NCI-H2227 (cell line): ENCODE measurements at regions not wholly inside any gene's neighbourhood (a gene's known extent, or its start where the extent isn't known, plus 50 kb on each side); places are given as distances from the start of the nearest gene placed in this dataset.

ENCODE experiments used
- DNase-seq: peaks from one replicate; lab custom pipeline; 2025; ENCODE audit not compliant: unreplicated experiment; lab: John Stamatoyannopoulos, UW

DNA sequence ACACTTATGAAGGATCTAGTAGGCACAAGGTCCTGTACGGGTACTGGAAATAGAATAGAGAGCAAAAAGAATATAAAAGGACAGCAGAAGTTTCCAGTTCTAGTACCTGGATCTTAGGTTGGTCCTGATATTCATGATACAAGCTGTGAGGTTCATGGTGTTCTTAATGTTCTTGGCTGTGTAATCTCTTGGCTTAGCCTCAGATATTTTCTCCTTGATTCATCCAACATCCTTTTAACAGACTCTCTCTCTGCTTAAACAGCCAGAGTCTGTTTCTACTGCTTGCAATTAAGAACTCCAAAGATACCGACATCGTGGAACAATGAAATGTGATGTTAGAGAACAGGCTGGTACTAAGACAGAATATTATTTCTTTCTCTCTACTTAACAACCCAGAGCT lies 49.9 kb downstream of the CNTN3 start:
- DNase-seq: no peak

- no peak for DNase-seq
Observed at GRCh38 chr3:74562558-74563269, 51.7 kb downstream of the CNTN3 start.

GRCh38 chr3:74561881-74562280 lies 52.6 kb downstream of the CNTN3 start:
- no peak for DNase-seq

DNA sequence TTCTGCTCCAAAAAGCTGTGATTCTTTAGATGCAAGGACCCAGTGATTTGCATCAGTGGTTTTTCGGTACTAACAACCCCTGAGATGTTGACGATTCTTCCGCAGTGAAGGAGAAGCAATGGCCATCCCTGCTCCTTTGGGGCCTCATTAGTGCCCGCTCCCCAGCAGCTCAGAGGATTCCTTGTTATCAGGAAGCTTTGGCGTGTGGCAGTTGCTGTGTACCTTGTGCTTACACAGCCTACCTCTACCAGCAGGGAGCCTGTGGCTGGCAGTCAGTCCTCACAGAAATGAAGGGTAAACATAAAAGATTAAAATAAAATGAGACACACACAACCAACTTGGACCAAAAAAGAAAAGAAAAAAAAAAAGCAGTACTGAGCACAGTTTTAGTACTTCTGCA lies 55.2 kb downstream of the CNTN3 start:
- DNase-seq: no peak

- no peak for DNase-seq
Observed at GRCh38 chr3:74550686-74551085, 63.8 kb downstream of the CNTN3 start.

DNA sequence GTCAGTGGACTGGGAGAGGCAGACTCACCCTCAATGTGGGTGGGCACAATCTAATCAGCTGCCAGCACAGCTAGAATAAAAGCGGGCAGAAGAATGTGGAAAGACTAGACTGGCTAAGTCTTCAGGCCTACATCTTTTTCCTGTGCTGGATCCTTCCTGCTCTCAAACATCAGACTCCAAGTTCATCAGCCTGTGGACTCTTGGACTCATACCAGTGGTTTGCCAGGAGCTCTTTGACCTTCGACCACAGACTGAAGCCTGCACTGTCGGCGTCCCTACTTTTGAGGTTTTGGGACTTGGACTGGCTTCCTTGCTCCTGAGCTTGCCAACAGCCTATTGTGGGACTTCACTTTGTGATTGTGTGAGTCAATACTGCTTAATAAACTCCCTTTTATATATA lies 68.0 kb downstream of the CNTN3 start:
- DNase-seq: no peak

GRCh38 chr3:74542441-74542840 lies 72.0 kb downstream of the CNTN3 start:
- no peak for DNase-seq

DNA sequence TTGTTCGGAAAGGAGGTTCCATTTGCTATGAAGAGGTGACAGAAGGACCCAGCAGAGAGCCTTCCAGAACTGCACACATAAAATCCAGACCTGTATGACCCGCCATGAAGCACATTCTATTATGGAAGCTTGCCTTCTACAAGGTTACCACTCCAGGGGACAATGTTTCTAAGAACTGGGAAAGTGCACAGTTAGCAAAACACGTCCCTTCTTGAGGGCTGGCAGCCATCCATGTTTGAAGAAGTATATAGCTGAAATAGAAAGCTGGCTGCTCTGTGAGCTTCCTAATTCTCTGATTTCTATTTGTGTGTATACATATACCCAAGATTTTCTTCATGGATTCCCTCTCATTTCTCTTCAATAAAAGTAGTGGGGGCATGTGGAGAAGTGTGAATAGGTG lies 74.6 kb downstream of the CNTN3 start:
- no peak for DNase-seq

DNA sequence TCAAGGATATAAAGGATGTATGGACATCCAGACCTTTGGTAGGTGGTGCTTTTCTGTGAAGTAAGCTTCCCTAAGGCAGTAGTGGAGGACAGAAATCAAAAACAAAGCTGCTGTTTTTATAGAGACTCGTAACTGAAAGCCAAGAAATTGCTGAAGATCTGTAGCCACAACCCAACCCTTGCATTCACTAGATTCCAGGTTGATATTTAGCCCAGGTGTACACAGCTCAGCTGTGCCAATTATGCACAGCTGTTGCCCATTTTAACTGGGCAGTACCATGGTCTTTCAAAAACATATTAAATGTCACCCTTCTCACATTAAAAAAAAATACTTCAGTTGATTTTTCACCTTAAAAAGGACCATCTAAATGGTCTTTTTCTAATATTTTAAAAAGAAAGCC lies 75.8 kb downstream of the CNTN3 start:
- no peak for DNase-seq

DNA sequence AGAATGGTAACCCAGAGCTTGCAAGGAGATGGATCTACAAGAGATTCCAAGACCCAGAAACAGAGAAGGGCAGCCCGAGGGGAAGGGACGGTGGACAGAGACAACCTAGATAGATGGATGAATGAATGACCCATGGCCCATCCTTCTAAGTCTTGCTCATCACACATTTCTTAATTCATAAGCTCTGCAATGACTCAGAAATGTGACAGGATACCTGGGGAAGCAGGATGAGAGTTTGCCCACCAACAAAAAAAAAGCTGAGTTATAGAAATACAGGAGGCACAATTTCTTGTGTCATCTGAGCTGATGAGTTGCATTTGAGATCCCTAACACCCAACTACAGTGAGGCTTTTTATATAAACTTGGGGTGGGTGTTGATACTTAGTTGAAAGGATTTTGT lies 76.6 kb downstream of the CNTN3 start:
- DNase-seq: no peak

DNA sequence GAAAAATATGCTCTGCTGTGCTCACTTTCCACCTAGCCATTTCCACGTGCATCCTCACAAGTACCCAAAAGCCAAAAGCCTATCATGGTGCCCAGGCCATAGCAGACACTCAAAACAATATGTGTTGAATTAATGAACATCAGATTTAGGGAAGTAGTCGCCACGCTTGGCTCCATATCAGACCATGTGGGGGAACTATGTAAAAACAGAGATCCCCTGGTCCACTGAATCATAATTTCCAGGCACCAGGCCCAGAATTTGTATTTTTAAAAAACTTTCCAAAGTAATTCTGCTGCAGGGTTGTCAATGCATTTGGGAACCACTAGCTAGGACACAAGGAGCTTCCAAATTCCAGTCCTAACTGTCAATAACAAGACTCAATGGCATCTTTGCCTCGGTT lies 77.3 kb downstream of the CNTN3 start:
- no peak for DNase-seq

GRCh38 chr3:74535281-74535680 lies 79.2 kb downstream of the CNTN3 start:
- no peak for DNase-seq

DNA sequence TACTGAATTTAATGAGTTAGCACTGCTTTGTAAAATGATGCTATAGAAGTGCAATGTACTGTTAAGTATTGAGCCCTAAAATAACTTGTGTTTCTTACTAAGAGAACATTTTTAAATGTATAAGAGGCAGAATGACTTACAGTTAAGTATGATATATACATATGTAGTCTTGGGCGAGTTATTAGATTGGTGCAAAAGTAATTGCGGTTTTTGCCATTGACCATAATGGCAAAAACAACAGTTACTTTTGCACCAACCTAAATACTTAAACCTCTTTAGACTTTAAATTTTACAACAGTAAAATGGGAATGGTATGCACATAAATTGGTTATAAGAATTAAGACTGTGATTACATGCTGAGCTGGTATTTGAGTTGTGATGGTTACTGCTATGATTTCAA lies 79.8 kb downstream of the CNTN3 start:
- DNase-seq: no peak

- DNase-seq: no peak
Observed at GRCh38 chr3:74532446-74532845, 82.0 kb downstream of the CNTN3 start.

DNA sequence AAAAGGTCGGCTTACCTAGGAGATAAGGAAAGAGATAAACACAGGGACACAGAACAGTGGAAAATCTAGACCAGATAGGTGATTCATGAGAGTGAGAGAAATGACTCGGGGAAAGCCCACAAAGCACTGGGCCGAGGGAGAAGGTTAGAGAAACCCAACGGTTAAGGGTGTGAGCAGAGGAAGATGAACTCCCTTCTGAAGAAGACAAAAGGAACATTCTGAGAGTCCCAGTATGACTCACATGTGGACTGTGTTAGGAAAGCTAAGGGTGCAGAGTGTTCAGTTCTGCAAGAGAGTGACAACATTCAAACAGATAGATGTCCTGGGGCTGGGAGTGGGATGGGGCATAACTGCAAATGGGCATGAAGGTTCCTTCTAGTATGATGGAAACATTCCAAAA lies 83.0 kb downstream of the CNTN3 start:
- DNase-seq: no peak

- DNase-seq: no peak
Observed at GRCh38 chr3:74529145-74529544, 85.3 kb downstream of the CNTN3 start.

DNA sequence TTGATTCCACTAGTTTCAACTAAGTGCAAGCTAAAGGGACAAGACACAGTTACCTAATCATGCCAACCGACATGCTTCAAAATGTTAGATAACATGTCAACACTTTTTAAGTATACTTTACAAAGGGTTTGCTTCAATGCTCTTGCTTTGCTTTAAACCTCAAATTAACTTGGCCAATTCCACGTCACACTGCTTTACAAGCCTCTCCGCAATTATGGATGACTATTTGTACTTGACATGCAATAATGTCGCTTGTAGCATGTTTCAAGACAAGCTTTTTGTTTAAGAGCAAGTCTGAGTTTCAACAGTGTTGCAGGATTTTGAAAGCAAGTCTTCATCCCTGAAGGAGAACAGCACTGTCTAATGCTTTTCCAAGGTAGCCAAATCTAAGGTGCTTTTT lies 86.9 kb downstream of the CNTN3 start:
- DNase-seq: no peak

DNA sequence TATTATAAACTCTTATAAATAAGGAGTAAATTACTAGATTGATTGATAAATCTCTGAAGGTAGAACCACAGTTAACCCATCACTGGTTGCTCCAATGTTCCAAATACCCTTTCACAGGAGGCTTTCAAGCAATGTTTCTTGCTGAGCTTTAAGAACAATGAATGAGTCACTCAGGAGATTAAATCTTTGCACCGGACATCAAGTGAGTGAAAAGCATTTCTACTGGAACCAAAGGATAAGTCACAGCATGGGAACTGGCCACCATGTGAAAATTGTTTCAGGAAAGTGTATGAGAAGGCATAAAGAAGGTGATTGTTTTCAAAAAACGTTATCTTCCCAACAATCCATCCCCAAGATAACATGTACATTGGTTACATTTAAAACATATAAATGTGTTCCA lies 90.6 kb downstream of the CNTN3 start:
- DNase-seq: no peak

DNA sequence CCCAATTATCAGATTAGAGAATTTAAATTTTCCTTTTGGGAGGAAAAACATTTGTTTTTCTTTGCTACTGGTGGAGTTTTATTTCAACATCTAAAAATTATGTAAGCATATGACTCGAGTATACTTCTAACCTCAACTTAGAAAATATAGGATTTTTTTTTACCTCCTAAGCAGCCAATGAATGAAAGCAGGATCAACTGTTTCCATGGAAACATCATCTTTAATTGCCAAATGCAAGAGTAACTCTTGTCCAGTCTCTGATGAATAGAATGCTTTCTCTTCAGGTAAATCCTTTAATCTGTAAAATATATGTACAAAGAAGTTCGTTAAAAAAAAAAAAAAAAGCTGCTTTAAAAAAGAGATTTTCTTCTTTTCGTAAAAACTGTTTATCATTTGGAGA lies 93.6 kb downstream of the CNTN3 start:
- no peak for DNase-seq

DNA sequence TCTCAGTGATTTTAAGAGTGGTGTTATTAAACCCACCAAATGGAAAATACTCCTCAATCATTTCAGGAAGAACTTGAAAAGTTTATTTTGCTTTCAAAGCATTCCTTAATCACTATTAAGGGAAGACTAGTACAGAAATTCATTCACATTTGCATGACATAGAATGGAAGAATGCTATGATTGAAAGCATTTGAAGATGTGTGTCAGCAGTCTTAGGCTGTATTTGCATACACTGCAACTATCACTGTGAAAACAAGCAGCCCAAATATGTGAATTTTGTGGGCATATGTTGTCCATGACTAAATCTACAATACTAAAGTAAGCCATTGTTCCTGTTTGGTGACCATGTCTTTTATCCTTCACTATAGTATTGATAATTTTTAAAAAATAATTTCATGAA lies 95.8 kb downstream of the CNTN3 start:
- DNase-seq: no peak

GRCh38 chr3:74516019-74516418 lies 98.4 kb downstream of the CNTN3 start:
- DNase-seq: no peak

- no peak for DNase-seq
Observed at GRCh38 chr3:74515451-74515850, 99.0 kb downstream of the CNTN3 start.

GRCh38 chr3:74511078-74511477 lies 103.4 kb downstream of the CNTN3 start:
- no peak for DNase-seq
